Right atrium auricular region (tissue), 2 donors: ENCODE measurements at regions not wholly inside any gene's neighbourhood (a gene's known extent, or its start where the extent isn't known, plus 50 kb on each side); places are given as distances from the start of the nearest gene placed in this dataset.
"Not testable (repeated sequence)": the region's sequence is repeated elsewhere in the genome, so short reads cannot be mapped to it uniquely, and the experiment has no call there.

ENCODE experiments used
- DNase-seq: peaks from one replicate; pipeline ENCODE4 v3.0.0-alpha.2; 2019; ENCODE audit warnings: low spot score
- H3K27ac ChIP-seq, 2 donors: fragments of 200-600 bp; sonication (generic); 1 replicate in 1 of 2; 2 replicates in 1 of 2; pipeline ENCODE4 v1.5.1; 2016 to 2019
- H3K27me3 ChIP-seq, 2 donors: fragments of 200-600 bp; sonication (generic); one replicate each; pipeline versions ENCODE4 v1.5.1 to v1.6.0; 2017 to 2019
- H3K36me3 ChIP-seq: fragments of 200-600 bp; sonication (generic); one replicate; pipeline ENCODE4 v1.5.1; 2016
- H3K4me1 ChIP-seq, 2 donors: fragments of 200-600 bp; sonication (generic); one replicate each; pipeline versions ENCODE4 v1.5.1 to v1.6.0; 2017 to 2019
- H3K4me3 ChIP-seq, 2 donors: fragments of 200-600 bp; sonication (generic); 1 replicate in 1 of 2; 2 replicates in 1 of 2; pipeline ENCODE4 v1.5.1; 2017 to 2019; ENCODE audit warnings: mild to moderate bottlenecking in 1 of 2, moderate library complexity in 1 of 2
- H3K9me3 ChIP-seq, 2 donors: fragments of 200-600 bp; sonication (generic); one replicate each; pipeline ENCODE4 v1.5.1; 2019
- TF ChIP-seq, protein P1 (sequence below), 2 donors: fragments of 200-600 bp; sonication (generic); IDR thresholded peaks; one replicate each; pipeline ENCODE4 v1.5.1; 2019; ENCODE audit warnings: antibody characterized with exemption in 2 of 2

DNA sequence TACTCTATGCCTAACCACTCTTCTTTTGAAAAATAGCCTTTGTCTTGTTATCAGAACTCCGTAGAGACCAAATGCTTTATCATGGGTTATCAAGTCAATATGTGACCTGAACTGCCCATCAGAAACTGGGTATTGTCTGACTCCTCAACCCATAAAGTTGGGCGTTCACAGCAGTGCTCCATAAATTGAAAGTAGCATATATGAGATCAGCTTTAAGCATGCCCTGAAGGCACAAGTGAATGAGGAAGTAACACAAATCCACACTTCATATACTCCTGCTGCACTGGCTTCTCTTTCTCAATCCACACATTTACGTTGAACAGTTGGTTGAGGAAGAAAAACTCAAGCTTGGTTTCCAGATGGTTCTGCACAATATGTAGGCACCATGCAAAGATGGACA, 1106.0 kb downstream of the STIM2 start:
- H3K27me3 ChIP-seq: no peaks in the 10 kb centered on the region
- no peaks in the 10 kb centered on the region for H3K4me1 ChIP-seq
- no peaks in the 10 kb centered on the region for H3K9me3 ChIP-seq
- TF ChIP-seq, protein P1, sequence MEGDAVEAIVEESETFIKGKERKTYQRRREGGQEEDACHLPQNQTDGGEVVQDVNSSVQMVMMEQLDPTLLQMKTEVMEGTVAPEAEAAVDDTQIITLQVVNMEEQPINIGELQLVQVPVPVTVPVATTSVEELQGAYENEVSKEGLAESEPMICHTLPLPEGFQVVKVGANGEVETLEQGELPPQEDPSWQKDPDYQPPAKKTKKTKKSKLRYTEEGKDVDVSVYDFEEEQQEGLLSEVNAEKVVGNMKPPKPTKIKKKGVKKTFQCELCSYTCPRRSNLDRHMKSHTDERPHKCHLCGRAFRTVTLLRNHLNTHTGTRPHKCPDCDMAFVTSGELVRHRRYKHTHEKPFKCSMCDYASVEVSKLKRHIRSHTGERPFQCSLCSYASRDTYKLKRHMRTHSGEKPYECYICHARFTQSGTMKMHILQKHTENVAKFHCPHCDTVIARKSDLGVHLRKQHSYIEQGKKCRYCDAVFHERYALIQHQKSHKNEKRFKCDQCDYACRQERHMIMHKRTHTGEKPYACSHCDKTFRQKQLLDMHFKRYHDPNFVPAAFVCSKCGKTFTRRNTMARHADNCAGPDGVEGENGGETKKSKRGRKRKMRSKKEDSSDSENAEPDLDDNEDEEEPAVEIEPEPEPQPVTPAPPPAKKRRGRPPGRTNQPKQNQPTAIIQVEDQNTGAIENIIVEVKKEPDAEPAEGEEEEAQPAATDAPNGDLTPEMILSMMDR (IDR thresholded peaks at IDR 0.05): no peak
- no peaks in the 10 kb centered on the region for H3K36me3 ChIP-seq
- no peak overlapping the region for H3K27ac ChIP-seq
- H3K4me3 ChIP-seq: no peak overlapping the region
- no peak for DNase-seq

DNA sequence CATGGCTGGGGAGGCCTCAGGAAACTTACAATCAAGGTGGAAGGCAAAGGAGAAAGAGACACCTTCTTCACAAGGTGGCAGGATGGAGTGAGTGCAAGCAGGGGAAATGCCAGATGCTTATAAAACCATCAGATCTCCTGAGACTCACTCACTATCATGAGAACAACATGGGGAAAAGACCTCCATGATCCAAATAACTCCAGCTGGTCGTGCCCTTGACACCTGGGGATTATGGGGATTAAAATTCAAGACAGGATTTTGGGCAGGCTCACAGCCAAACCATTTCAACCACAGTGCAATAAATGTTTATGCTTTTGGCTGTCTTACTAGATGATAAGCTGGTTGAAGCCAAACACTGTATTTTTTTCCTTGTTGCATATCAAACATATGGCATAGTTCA, 1112.4 kb downstream of the STIM2 start:
- Histone ChIP-seq H3K27ac (no peak overlapping the region), H3K36me3 (no peaks in the 10 kb centered on the region), H3K9me3 (no peaks in the 10 kb centered on the region), H3K4me3 (no peak overlapping the region), H3K4me1 (no peaks in the 10 kb centered on the region), H3K27me3 (no peaks in the 10 kb centered on the region)
- no peak for DNase-seq
- TF ChIP-seq, protein P1 (IDR thresholded peaks at IDR 0.05): no peak

DNA sequence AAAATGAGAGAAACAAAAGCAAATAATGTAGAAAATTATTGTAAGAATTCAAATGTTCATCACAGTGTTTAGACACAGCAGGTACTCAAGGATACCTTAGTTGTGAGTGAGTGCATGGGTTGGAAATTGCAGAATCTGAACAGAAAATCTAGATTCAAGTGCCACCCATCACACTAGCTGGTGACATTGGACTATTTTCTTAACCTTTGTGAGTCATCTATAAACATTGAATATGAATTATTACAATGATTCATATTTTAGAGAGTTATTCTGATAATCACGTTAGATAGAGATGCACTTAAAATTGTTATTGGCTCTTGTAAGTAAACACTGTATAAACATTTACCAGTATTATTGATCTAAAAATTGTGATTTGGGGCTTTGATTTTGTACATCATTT, 1113.1 kb downstream of the STIM2 start:
- DNase-seq: no peak
- Histone ChIP-seq H3K27me3 (no peaks in the 10 kb centered on the region), H3K4me1 (no peaks in the 10 kb centered on the region), H3K27ac (no peak overlapping the region), H3K9me3 (no peaks in the 10 kb centered on the region), H3K36me3 (no peaks in the 10 kb centered on the region), H3K4me3 (no peak overlapping the region)
- TF ChIP-seq, protein P1 (IDR thresholded peaks at IDR 0.05): no peak

DNA sequence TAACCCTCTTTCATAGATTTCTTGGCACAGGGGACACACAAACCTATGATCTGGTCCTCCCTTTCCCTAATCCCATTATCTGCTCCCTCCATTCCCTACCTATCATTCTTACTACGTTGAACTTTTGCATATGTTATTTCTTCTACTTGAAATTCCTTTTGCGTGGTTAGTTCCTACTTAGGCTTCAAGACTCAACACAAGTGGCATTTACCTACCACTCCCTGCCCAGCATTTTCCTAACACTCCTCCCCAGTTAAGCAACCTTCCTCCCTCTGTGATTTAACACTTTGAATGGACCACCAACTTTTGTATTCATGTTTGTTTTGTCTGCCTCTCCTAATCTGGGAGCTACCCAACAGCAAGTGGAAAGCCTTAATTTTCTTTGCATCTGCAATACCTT, 1113.7 kb downstream of the STIM2 start:
- H3K36me3 ChIP-seq: no peaks in the 10 kb centered on the region
- H3K4me3 ChIP-seq: no peak overlapping the region
- H3K9me3 ChIP-seq: no peaks in the 10 kb centered on the region
- H3K27me3 ChIP-seq: no peaks in the 10 kb centered on the region
- no peaks in the 10 kb centered on the region for H3K4me1 ChIP-seq
- TF ChIP-seq, protein P1 (IDR thresholded peaks at IDR 0.05): no peak
- DNase-seq: no peak
- no peak overlapping the region for H3K27ac ChIP-seq

DNA sequence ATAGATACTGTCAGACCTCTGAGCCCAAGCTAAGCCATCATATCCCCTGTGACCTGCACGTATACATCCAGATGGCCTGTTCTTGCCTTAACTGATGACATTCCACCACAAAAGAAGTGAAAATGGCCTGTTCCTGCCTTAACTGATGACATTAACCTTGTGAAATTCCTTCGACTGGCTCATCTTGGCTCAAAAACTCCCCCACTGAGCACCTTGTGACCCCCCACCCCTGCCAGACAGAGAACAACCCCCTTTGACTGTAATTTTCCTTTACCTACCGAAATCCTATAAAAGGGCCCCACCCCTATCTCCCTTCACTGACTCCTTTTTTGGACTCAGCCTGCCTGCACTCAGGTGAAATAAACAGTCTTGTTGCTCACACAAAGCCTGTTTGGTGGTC, 1114.2 kb downstream of the STIM2 start:
- not testable (repeated sequence) for H3K4me1 ChIP-seq, H3K9me3 ChIP-seq, DNase-seq, H3K36me3 ChIP-seq, H3K4me3 ChIP-seq, H3K27ac ChIP-seq, H3K27me3 ChIP-seq

DNA sequence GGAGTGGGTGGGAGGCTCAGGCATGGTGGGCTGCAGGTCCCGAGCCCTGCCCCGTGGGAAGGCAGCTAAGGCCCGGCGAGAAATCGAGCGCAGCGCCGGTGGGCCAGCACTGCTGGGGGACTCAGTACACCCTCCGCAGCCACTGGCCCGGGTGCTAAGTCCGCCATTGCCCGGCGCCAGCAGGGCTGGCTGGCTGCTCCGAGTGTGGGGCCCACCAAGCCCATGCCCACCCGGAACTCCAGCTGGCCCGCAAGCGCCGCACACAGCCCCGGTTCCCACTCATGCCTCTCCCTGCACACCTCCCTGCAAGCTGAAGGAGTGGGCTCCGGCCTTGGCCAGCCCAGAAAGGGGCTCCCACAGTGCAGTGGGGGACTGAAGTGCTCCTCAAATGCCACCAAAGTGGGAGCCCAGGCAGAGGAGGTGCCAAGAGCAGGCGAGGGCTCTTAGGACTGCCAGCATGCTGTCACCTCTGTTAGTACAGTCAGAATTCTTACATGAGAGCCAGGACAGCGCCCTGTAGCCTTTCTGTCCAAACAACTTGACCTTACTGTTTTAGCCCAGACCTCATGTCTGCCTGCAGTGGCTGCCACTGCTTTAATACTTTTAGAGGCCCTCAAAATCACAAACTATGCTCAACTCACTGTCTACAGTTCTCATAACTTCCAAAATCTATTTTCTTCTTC, 1117.9 kb downstream of the STIM2 start:
- not testable (repeated sequence) for H3K9me3 ChIP-seq, H3K27me3 ChIP-seq, DNase-seq, H3K36me3 ChIP-seq, H3K4me1 ChIP-seq, H3K27ac ChIP-seq, H3K4me3 ChIP-seq

DNA sequence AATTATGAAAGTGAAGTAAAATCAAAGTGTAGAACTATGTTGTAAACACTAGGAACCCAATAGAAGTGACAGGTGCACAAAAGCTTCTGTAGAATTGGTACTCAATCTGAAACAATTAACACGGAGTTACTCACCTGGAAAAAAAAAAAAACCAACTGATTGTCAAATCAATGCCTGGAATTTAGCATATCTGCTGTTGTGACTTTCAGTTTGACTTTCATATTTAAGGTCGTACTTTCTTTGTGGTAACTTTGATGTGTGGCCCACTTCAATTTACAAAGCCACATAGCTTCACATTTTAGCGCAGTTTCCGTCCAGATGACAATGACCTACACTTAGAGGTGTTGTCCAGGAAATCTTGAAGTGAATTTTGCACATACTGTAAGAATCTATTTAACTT, 1124.9 kb downstream of the STIM2 start:
- H3K9me3 ChIP-seq: no peaks in the 10 kb centered on the region
- TF ChIP-seq, protein P1 (IDR thresholded peaks at IDR 0.05): no peak

More for the DNA sequence above, 1124.9 kb downstream of the STIM2 start:
- H3K27me3 ChIP-seq: no peaks in the 10 kb centered on the region
- H3K4me1 ChIP-seq: peaks cover 0 to 7% of the 10 kb centered on the region in 2 donors
- DNase-seq: no peak
- no peak overlapping the region for H3K27ac ChIP-seq
- no peak overlapping the region for H3K4me3 ChIP-seq
- no peaks in the 10 kb centered on the region for H3K36me3 ChIP-seq
